HepG2 (cell line): ENCODE measurements at regions not wholly inside any gene's neighbourhood (a gene's known extent, or its start where the extent isn't known, plus 50 kb on each side); places are given as distances from the start of the nearest gene placed in this dataset.

Experiments
- ATAC-seq: fragments of 200-7000 bp; cut with Tn5 transposase; 3 replicates; pipeline ENCODE4 v1.9.1; 2020; ENCODE audit warnings: mild to moderate bottlenecking, moderate library complexity
- BruUV-seq: library from RNA; stranded (reverse); fragments of 400-500 nt; replicated peaks from 2 replicates; lab custom pipeline; 2021; lab: Mats Ljungman, UMichigan
- CTCF ChIA-PET: fragments of 300-600 bp; formaldehyde crosslinking; extraction: SDS; loops from one replicate; lab custom pipeline; 2021; ENCODE audit warnings: low total read pairs, inconsistent platforms, low intra/inter-chr PET ratio; lab: Yijun Ruan, JAX
- POLR2A ChIA-PET: fragments of 350-600 bp; sonication (Branson Sonifier 250); formaldehyde crosslinking; loops from one replicate; lab custom pipeline; 2020; ENCODE audit warnings: antibody characterized with exemption, inconsistent platforms; lab: Yijun Ruan, JAX
- DNase-seq: peaks from one replicate; pipeline ENCODE4 v3.0.0-alpha.2; 2015; ENCODE audit warnings: low spot score
- FAIRE-seq: peaks from 3 replicates; lab custom pipeline; 2011; peaks lifted over from hg19 to GRCh38; lab: Jason Lieb, UNC
- H2AFZ ChIP-seq: one replicate; pipeline ENCODE4 v1.6.1; 2011; ENCODE audit warnings: low read length, inconsistent platforms
- H3K27ac ChIP-seq: fragments of 300-600 bp; 3 replicates; pipeline ENCODE4 v1.8.0; 2011; ENCODE audit warnings: mixed run types, mild to moderate bottlenecking, mixed read lengths, low read length, inconsistent platforms; ENCODE audit not compliant: insufficient read depth; ENCODE audit errors: extremely low read length
- H3K27me3 ChIP-seq, 2 experiments: fragments of 200-600 bp in 1 of 2; 2 replicates in 1 of 2; 3 replicates in 1 of 2; pipeline versions ENCODE4 v1.6.0 to v1.8.0; 2011; ENCODE audit warnings: low read length in 2 of 2, mild to moderate bottlenecking in 2 of 2, moderate library complexity in 2 of 2, inconsistent platforms in 1 of 2; ENCODE audit not compliant: insufficient read depth in 2 of 2, control insufficient read depth in 1 of 2
- H3K36me3 ChIP-seq, 2 experiments: fragments of 200-600 bp in 1 of 2; replicated peaks in 1 of 2; 2 replicates in 1 of 2; 3 replicates in 1 of 2; pipeline versions ENCODE4 v1.5.1 to v1.8.0; 2011; ENCODE audit warnings: low read length in 2 of 2, inconsistent platforms in 1 of 2; ENCODE audit not compliant: insufficient read depth in 2 of 2, control insufficient read depth in 1 of 2
- H3K4me1 ChIP-seq: 2 replicates; pipeline ENCODE4 v1.5.1; 2012; ENCODE audit warnings: low read length, inconsistent platforms; ENCODE audit not compliant: insufficient read depth
- H3K4me2 ChIP-seq: 2 replicates; pipeline ENCODE4 v1.6.0; 2011; ENCODE audit warnings: low read depth, low read length, inconsistent platforms
- H3K4me3 ChIP-seq, 3 experiments: fragments of 200-600 bp in 1 of 3; sonication (generic), shearing (Covaris generic) in 1 of 3; replicated peaks in 1 of 3; 2 replicates each; pipeline ENCODE4 v1.5.1; 2011 to 2016; ENCODE audit warnings: low read length in 3 of 3, inconsistent platforms in 2 of 3, low read depth in 2 of 3, mild to moderate bottlenecking in 2 of 3, control low read depth in 1 of 3, mixed read lengths in 1 of 3; ENCODE audit not compliant: insufficient read depth in 1 of 3
- H3K79me2 ChIP-seq: one replicate; pipeline ENCODE4 v1.6.1; 2011; ENCODE audit warnings: low read length, inconsistent platforms; ENCODE audit not compliant: insufficient read depth
- H3K9ac ChIP-seq: 2 replicates; pipeline ENCODE4 v1.6.0; 2011; ENCODE audit warnings: mild to moderate bottlenecking, low read depth, low read length, inconsistent platforms; ENCODE audit not compliant: insufficient read depth
- H3K9me3 ChIP-seq: 2 replicates; pipeline ENCODE4 v1.5.1; 2012; ENCODE audit warnings: mild to moderate bottlenecking, low read length
- H4K20me1 ChIP-seq: 2 replicates; pipeline ENCODE4 v1.6.0; 2011; ENCODE audit warnings: inconsistent platforms, mild to moderate bottlenecking, low read length, moderate library complexity; ENCODE audit not compliant: insufficient read depth
- CTCF ChIP-seq: sonication (generic); formaldehyde crosslinking; IDR thresholded peaks from 2 replicates; pipeline ENCODE4 v1.5.0; 2020; ENCODE audit warnings: mild to moderate bottlenecking, missing genetic modification reagents, moderate library complexity
- KLF13 ChIP-seq: sonication (generic); formaldehyde crosslinking; IDR thresholded peaks from 2 replicates; pipeline ENCODE4 v1.4.0; 2020; ENCODE audit warnings: mild to moderate bottlenecking, missing genetic modification reagents
- SAP130 ChIP-seq: IDR thresholded peaks from 2 replicates; pipeline ENCODE4 v1.6.1; 2016; ENCODE audit warnings: low read depth
- SRF ChIP-seq: IDR thresholded peaks from 2 replicates; pipeline ENCODE4 v1.6.1; 2011; ENCODE audit warnings: mild to moderate bottlenecking, low read depth, low read length, moderate library complexity
- ZNF234 ChIP-seq: sonication (generic); formaldehyde crosslinking; conservative IDR thresholded peaks from 2 replicates; pipeline ENCODE4 v1.5.1; 2020; ENCODE audit warnings: mild to moderate bottlenecking, missing genetic modification reagents
- ZNF589 ChIP-seq: sonication (generic); formaldehyde crosslinking; conservative IDR thresholded peaks from 2 replicates; pipeline ENCODE4 v1.8.0; 2022; ENCODE audit warnings: mild to moderate bottlenecking, moderate library complexity, missing genetic modification reagents
- WGBS: methylation state at CpG from one replicate; pipeline ENCODE4 v1.1.6; 2017; ENCODE audit warnings: low lambda C conversion rate; 5-methylcytosine and 5-hydroxymethylcytosine counted together
- in situ Hi-C: cut with HindIII; loops from 2 replicates; pipeline ENCODE4 v1.10.0; 2017; ENCODE audit warnings: low pct_unique_long_range_greater_than_20kb; ENCODE audit not compliant: extremely low pct_ligation_motif_present
- intact Hi-C: fragments of 100-400 bp; cut with micrococcal nuclease; formaldehyde crosslinking; loops from one replicate; pipeline ENCODE4 v1.10.0; 2022; ENCODE audit not compliant: unreplicated experiment
- TF ChIP-seq, protein P1 (sequence below): sonication (generic); formaldehyde crosslinking; IDR thresholded peaks from 2 replicates; pipeline ENCODE4 v1.4.0; 2020; ENCODE audit warnings: mild to moderate bottlenecking, missing genetic modification reagents

DNA sequence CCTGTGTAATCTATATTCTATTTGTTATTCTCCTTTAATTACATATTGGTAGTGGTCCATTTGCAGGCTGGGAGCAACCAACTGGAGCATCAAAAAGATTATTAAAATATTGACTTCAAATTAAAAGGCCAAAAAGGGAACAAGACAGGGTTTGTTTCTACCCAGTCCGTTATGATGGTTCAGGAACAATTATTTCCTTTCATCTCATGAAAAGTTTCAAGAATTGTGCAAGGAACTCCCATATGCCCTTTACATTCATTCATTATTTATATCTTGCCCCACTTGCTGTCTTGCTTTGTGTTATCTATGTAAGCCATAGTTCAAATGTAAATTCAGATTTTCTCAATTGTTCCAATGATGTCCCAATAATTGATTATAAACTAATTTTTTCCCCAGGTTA, 58.7 kb upstream of the TLE1 start:
- Histone ChIP-seq H3K9me3 (peaks cover 5% of the 10 kb centered on the region; the same call in 1 of the 2 replicates), H2AFZ (no peak overlapping the region), H3K79me2 (no peaks in the 10 kb centered on the region), H3K4me1 (no peaks in the 10 kb centered on the region), H3K4me3 (no peak overlapping the region), H3K36me3 (no peaks in the 10 kb centered on the region), H3K9ac (no peak overlapping the region), H3K27me3 (no peaks in the 10 kb centered on the region), H3K27ac (no peak overlapping the region), H3K4me2 (no peak overlapping the region), H4K20me1 (no peaks in the 10 kb centered on the region)
- no peak for DNase-seq
- intact Hi-C loops, result no loop called here
- TF ChIP-seq ZNF589 (CRISPR knock-in tag), result no peak
- TF ChIP-seq SAP130 (CRISPR knock-in tag), result no peak
- TF ChIP-seq SRF, result no peak
- no peak for TF ChIP-seq CTCF
- TF ChIP-seq, protein P1, sequence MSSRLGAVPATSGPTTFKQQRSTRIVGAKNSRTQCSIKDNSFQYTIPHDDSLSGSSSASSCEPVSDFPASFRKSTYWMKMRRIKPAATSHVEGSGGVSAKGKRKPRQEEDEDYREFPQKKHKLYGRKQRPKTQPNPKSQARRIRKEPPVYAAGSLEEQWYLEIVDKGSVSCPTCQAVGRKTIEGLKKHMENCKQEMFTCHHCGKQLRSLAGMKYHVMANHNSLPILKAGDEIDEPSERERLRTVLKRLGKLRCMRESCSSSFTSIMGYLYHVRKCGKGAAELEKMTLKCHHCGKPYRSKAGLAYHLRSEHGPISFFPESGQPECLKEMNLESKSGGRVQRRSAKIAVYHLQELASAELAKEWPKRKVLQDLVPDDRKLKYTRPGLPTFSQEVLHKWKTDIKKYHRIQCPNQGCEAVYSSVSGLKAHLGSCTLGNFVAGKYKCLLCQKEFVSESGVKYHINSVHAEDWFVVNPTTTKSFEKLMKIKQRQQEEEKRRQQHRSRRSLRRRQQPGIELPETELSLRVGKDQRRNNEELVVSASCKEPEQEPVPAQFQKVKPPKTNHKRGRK (CRISPR knock-in tag), result no peak
- TF ChIP-seq ZNF234, result no peak
- no peak for TF ChIP-seq KLF13 (CRISPR knock-in tag)
- ChIA-PET CTCF (no interaction called here), POLR2A (no interaction called here)
- BruUV-seq, result no TSS peak
- no peak for ATAC-seq
- no peak for FAIRE-seq
- in situ Hi-C loops, result no loop called here
- WGBS, result 0% methylated on average over 1 of the region's 1 CpG
